ENCODE measurements at regions not wholly inside any gene's neighbourhood (a gene's known extent, or its start where the extent isn't known, plus 50 kb on each side); places are given as distances from the start of the nearest gene placed in this dataset.
A peak's percentile ranks its signal among the peaks of the same experiment; 100 is the strongest.

GRCh38 chr9:592225-592624 is 249.3 kb upstream of the DMRT1 start (continued):
- TF ChIP-seq ZNF398 (tag by site-specific recombination; IDR thresholded peaks at IDR 0.05) (no peak), ZNF266 (tag by site-specific recombination; IDR thresholded peaks at IDR 0.05; ENCODE audit: low read depth) (no peak), SETDB1 (IDR thresholded peaks at IDR 0.05; ENCODE audit: insufficient read length, low read length) (peak; percentile 76), EGR2 (tag by site-specific recombination; IDR thresholded peaks at IDR 0.05; ENCODE audit: low read depth) (peak; percentile 63; the same call in 1 of the 2 replicates), ZNF610 (tag by site-specific recombination; IDR thresholded peaks at IDR 0.05; ENCODE audit: borderline replicate concordance) (no peak), ZBTB17 (tag by site-specific recombination; IDR thresholded peaks at IDR 0.05) (no peak), ZNF155 (tag by site-specific recombination; IDR thresholded peaks at IDR 0.05) (no peak), FEZF1 (tag by site-specific recombination; IDR thresholded peaks at IDR 0.05) (peak; percentile 93), ZNF37A (tag by site-specific recombination; IDR thresholded peaks at IDR 0.05) (no peak), GLIS2 (tag by site-specific recombination; IDR thresholded peaks at IDR 0.05) (no peak), KLF16 (tag by site-specific recombination; IDR thresholded peaks at IDR 0.05) (no peak), ZNF423 (tag by site-specific recombination; IDR thresholded peaks at IDR 0.05) (no peak), ZNF549 (tag by site-specific recombination; IDR thresholded peaks at IDR 0.05) (no peak), ZNF138 (tag by site-specific recombination; IDR thresholded peaks at IDR 0.05; ENCODE audit: borderline replicate concordance) (no peak), ZNF324 (tag by site-specific recombination; IDR thresholded peaks at IDR 0.05) (no peak)
- TF ChIP-seq, protein P1, sequence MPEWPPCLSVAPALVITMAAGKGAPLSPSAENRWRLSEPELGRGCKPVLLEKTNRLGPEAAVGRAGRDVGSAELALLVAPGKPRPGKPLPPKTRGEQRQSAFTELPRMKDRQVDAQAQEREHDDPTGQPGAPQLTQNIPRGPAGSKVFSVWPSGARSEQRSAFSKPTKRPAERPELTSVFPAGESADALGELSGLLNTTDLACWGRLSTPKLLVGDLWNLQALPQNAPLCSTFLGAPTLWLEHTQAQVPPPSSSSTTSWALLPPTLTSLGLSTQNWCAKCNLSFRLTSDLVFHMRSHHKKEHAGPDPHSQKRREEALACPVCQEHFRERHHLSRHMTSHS (tag by site-specific recombination; IDR thresholded peaks at IDR 0.05): no peak
- TF ChIP-seq, protein P2, sequence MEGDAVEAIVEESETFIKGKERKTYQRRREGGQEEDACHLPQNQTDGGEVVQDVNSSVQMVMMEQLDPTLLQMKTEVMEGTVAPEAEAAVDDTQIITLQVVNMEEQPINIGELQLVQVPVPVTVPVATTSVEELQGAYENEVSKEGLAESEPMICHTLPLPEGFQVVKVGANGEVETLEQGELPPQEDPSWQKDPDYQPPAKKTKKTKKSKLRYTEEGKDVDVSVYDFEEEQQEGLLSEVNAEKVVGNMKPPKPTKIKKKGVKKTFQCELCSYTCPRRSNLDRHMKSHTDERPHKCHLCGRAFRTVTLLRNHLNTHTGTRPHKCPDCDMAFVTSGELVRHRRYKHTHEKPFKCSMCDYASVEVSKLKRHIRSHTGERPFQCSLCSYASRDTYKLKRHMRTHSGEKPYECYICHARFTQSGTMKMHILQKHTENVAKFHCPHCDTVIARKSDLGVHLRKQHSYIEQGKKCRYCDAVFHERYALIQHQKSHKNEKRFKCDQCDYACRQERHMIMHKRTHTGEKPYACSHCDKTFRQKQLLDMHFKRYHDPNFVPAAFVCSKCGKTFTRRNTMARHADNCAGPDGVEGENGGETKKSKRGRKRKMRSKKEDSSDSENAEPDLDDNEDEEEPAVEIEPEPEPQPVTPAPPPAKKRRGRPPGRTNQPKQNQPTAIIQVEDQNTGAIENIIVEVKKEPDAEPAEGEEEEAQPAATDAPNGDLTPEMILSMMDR (tag by site-specific recombination; IDR thresholded peaks at IDR 0.05): no peak
- TF ChIP-seq, protein P3, sequence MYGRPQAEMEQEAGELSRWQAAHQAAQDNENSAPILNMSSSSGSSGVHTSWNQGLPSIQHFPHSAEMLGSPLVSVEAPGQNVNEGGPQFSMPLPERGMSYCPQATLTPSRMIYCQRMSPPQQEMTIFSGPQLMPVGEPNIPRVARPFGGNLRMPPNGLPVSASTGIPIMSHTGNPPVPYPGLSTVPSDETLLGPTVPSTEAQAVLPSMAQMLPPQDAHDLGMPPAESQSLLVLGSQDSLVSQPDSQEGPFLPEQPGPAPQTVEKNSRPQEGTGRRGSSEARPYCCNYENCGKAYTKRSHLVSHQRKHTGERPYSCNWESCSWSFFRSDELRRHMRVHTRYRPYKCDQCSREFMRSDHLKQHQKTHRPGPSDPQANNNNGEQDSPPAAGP (tag by site-specific recombination; IDR thresholded peaks at IDR 0.05): no peak

GRCh38 chr9:592733-593132 is 248.8 kb upstream of the DMRT1 start:
- POLR2A ChIA-PET: no interaction called here
- TF ChIP-seq ZNF449 (tag by site-specific recombination; IDR thresholded peaks at IDR 0.05) (no peak), REPIN1 (tag by site-specific recombination; IDR thresholded peaks at IDR 0.05; ENCODE audit: low read depth) (no peak), ZNF560 (tag by site-specific recombination; IDR thresholded peaks at IDR 0.05; ENCODE audit: borderline replicate concordance) (no peak), ZNF670 (tag by site-specific recombination; IDR thresholded peaks at IDR 0.05; ENCODE audit: low read depth) (no peak), ZNF146 (tag by site-specific recombination; IDR thresholded peaks at IDR 0.05) (no peak), ZNF341 (tag by site-specific recombination; IDR thresholded peaks at IDR 0.05; ENCODE audit: low read depth) (no peak)
- TF ChIP-seq, protein P4, sequence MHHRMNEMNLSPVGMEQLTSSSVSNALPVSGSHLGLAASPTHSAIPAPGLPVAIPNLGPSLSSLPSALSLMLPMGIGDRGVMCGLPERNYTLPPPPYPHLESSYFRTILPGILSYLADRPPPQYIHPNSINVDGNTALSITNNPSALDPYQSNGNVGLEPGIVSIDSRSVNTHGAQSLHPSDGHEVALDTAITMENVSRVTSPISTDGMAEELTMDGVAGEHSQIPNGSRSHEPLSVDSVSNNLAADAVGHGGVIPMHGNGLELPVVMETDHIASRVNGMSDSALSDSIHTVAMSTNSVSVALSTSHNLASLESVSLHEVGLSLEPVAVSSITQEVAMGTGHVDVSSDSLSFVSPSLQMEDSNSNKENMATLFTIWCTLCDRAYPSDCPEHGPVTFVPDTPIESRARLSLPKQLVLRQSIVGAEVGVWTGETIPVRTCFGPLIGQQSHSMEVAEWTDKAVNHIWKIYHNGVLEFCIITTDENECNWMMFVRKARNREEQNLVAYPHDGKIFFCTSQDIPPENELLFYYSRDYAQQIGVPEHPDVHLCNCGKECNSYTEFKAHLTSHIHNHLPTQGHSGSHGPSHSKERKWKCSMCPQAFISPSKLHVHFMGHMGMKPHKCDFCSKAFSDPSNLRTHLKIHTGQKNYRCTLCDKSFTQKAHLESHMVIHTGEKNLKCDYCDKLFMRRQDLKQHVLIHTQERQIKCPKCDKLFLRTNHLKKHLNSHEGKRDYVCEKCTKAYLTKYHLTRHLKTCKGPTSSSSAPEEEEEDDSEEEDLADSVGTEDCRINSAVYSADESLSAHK (tag by site-specific recombination; IDR thresholded peaks at IDR 0.05): no peak
- no peak overlapping the region for H3K27ac ChIP-seq (ENCODE audit: extremely low read depth, low read depth, low read length)

More at GRCh38 chr9:592733-593132, 248.8 kb upstream of the DMRT1 start:
- Histone ChIP-seq H3K4me3 (ENCODE audit: low read depth, low read length) (no peak overlapping the region), H3K4me1 (ENCODE audit: control insufficient read depth, insufficient read depth, low read length) (peaks cover 33% of the 10 kb centered on the region), H3K9me3 (ENCODE audit: control insufficient read depth, insufficient read depth, low read depth, low read length) (no peaks in the 10 kb centered on the region), H3K36me3 (ENCODE audit: control insufficient read depth in 2 of 2, insufficient read depth in 1 of 2, low read length in 2 of 2) (no peaks in the 10 kb centered on the region)
- CTCF ChIA-PET: no interaction called here

All from HEK293 (cell line).